ENCODE measurements at regions not wholly inside any gene's neighbourhood (a gene's known extent, or its start where the extent isn't known, plus 50 kb on each side); places are given as distances from the start of the nearest gene placed in this dataset.

DNA sequence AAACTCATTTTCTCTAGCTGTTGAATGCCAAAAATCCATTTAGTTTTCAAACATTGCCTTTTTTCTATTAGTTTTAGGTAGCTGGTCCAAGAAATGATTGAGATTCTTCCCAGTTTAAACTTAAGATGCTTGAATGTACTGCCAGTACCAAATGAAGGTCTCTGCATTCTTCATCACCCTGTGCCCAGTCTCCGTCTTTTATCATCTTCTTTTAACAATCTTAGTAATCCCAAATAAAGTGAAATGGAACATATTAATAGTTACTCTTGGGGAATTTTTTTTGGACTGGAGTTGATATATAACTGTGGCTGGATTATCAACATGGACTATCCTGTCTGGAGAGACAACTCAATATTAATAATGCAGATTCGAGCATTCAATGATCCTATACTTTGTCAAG lies 54.1 kb upstream of the PCED1B start:
- TF ChIP-seq, protein P1, sequence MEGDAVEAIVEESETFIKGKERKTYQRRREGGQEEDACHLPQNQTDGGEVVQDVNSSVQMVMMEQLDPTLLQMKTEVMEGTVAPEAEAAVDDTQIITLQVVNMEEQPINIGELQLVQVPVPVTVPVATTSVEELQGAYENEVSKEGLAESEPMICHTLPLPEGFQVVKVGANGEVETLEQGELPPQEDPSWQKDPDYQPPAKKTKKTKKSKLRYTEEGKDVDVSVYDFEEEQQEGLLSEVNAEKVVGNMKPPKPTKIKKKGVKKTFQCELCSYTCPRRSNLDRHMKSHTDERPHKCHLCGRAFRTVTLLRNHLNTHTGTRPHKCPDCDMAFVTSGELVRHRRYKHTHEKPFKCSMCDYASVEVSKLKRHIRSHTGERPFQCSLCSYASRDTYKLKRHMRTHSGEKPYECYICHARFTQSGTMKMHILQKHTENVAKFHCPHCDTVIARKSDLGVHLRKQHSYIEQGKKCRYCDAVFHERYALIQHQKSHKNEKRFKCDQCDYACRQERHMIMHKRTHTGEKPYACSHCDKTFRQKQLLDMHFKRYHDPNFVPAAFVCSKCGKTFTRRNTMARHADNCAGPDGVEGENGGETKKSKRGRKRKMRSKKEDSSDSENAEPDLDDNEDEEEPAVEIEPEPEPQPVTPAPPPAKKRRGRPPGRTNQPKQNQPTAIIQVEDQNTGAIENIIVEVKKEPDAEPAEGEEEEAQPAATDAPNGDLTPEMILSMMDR (IDR thresholded peaks at IDR 0.05): no peak
- TF ChIP-seq EP300 (IDR thresholded peaks at IDR 0.05; ENCODE audit: low read depth): no peak

Measured in transverse colon (tissue), 3 donors.